ENCODE measurements at regions not wholly inside any gene's neighbourhood (a gene's known extent, or its start where the extent isn't known, plus 50 kb on each side); places are given as distances from the start of the nearest gene placed in this dataset.
"Not testable (repeated sequence)": the region's sequence is repeated elsewhere in the genome, so short reads cannot be mapped to it uniquely, and the experiment has no call there.

- DNase-seq (no peak), ATAC-seq (no peak)
Measured at GRCh38 chr9:15032860-15033259, 122.6 kb upstream of the FREM1 start.

- ATAC-seq (no peak), DNase-seq (no peak)
Measured at GRCh38 chr9:15021146-15021545, 110.9 kb upstream of the FREM1 start.

DNA sequence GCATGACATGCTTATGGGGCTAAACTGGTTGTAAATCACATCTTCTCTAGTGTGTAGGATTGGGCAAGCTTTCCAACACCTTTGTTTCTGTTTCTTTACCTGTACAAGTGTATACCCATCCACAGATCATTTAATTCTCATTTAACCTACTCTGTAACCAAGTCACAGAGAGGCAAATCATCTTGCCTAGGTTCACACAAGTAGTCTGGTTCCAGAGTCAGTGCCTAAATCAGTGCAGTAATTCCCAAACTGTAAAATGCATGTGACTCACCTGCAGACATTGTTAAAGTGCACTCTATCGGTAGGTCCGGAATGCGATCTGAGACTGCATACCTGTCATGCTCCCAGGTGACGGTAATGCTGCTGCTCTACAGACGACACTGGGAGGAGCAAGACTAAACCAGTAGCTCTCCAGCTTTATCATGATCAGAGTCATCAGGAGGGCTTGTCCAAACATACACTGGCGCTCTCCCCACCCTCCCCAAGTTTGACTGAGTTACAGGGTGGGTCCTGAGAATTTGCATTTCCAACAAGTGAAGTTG, 107.9 kb upstream of the FREM1 start:
- ATAC-seq: no peak
- DNase-seq: no peak

DNA sequence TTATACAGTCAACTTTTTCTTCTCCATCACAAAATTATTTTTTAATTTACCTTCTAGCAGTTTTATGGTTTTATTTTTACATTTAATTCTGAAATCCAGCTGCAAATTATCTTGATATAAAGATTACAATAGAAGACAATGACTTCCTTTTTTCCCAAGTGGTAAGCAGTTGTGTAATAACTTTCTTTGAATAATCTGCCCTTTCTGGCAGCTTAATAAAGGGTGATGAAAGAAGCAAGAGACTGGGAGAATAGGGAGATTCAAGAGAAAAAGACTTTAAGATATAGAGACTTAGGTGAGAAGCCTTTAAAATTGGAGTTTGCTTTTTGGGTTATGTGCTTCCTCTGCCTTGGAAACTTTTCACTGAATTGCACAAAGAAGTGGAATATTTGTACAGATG, 100.4 kb upstream of the FREM1 start:
- no peak for DNase-seq
- no peak for ATAC-seq

- ATAC-seq (no peak), DNase-seq (no peak)
Measured at GRCh38 chr9:15007698-15008097, 97.5 kb upstream of the FREM1 start.

GRCh38 chr9:14994738-14995137, 84.5 kb upstream of the FREM1 start:
- DNase-seq (no peak), ATAC-seq (no peak)

DNA sequence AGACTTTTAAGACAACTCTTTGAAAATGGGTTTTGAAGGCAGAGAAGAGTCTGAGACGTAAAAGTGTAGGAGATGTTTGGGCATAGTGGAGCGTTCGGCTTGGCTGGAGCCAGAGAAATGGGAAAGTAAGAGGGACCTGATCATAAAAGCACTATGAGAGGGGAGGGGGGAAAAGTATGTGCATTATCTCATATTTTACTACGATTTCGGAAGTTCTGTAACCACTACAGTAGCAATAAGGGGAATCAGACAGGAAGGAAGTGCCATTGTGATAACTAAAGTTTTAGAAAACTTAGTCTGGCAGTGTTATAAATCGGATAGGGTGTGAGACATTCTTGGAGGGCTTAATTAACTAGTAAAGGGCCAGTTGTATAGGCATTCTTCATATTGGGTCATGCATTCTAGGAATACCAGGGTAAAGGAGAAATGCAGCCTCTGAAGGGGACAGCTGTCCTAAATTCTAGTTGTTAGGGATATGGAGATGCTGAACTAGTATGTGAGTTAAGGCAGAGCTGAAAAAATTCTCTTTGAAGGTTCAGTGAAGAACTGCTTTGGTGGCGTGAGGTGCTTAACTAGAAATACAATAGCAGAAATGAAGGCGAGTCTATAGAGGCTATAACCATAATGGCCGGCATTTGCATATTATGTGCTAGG, 83.8 kb upstream of the FREM1 start:
- no peak for DNase-seq
- ATAC-seq: no peak

DNA sequence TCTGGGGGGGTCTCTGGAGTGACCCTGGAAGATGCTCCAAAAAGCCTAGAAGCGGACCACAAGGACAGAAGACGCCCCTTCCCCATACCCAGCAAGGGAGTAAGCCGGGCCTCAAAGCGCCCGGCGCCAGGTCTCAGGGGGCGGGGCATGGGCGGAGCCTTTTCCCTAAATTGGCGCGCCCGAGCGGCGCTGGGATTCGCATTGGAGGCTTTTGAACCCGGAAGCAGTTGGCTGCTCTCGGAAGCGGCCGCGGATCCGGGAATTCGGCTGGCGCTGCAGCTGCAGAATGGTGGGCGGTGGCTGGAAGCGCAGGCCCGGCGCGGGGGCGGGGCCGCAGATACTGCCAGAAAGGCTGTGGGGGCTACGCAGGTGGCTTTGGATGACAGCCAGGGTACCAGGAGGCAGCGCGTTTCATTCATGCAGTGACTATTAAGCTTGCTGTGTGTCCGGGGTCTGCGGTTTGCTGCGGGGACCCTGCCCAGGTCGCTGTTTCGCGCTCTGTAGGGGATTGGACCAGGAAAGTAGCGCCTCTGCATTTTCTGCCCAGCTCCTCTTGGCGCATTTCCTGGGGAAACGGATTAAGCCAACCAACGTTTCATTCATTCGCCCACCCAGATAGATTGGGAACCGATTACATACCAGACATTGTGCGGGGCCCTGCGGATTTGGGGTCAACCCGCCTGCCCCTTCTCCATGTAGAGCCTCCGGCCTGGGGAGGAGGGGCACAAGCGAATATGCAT, 83.0 kb upstream of the FREM1 start:
- DNase-seq (peak; percentile 58), ATAC-seq (peak; percentile 77)

DNA sequence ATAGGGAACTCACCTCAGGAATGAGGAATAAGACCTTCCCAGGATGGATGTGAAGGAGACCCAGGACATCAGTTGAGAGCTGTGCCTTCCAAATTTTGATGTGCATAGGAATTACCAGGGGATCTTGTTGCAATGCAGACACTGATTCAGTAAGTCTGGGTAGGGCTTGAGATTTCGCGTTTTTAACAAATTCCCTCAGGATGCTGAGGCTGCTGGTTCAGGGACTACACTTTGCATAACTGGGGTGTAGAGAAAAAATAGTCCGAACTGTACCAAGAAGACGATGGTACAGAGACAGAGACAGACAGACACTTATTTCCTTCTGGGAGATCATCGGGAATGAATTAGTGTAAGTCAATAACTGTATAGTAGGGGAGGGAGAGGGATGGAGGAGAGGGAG, 82.3 kb upstream of the FREM1 start:
- ATAC-seq: no peak
- no peak for DNase-seq

DNA sequence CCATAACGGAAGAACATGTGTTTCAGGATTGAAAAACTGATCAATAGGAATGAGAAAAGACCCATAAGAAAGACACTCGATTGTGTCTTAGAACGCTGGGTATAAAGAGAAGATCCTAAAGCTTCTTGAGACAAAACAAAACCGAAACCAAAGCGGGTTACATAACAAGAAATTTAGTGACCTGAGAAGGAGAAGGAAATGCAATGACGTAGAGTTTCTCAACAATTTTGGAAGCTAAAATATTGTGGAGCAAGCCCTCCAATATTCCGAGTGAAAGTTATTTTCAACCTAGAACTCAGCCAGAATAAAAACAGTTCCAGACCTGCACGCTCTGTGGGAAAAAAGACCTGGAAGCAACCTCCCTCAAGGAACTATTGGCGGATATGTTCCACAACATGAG, 81.9 kb upstream of the FREM1 start:
- ATAC-seq: no peak
- DNase-seq: no peak

GRCh38 chr9:14990647-14991046, 80.4 kb upstream of the FREM1 start:
- not testable (repeated sequence) for DNase-seq

DNA sequence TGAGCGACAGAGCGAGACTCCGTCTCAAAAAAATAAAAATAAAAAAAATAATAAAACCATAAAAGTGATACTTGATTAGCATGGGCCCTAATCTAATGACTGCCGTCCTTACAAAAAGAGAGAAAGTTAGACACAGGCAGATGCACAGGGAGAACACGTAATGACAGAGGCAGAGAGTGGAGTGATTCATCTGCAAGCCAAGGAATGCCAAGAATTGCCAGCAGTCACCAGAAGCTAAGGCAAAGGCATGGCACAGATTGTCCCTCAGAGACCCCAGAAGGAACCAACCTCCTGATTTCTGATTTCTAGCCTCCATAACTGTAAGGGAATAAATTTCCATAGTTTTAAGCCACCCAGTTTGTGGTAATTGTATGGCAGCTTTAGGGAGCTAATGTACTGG, 79.6 kb upstream of the FREM1 start:
- DNase-seq: no peak
- no peak for ATAC-seq

More at GRCh38 chr9:14990647-14991046, 80.4 kb upstream of the FREM1 start:
- not testable (repeated sequence) for ATAC-seq

- ATAC-seq, DNase-seq: not testable (repeated sequence)
Measured at GRCh38 chr9:14989336-14989735, 79.1 kb upstream of the FREM1 start.

- ATAC-seq (no peak), DNase-seq (no peak)
Measured at GRCh38 chr9:14987858-14988257, 77.6 kb upstream of the FREM1 start.

- no peak for DNase-seq
Measured at GRCh38 chr9:14985419-14985818, 75.2 kb upstream of the FREM1 start.

DNA sequence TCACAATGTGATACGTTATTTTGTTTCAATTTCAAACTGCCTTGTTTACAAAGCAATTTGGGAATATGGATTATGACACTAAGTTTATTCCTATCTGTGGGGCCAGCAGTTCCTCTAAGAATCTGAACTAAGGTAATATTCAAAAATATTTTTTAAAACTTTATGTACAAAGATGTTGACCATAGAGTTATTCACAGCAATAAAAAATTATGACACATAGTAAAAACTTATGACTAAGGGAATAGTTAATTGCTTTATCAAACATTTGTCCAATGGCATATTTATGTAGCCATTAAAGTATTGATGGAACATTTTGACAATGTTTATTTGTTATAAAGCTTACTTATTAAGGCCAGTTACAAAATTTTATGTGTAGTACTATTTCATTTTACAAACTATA, 73.4 kb upstream of the FREM1 start:
- DNase-seq (no peak), ATAC-seq (no peak)

More at GRCh38 chr9:14985419-14985818, 75.2 kb upstream of the FREM1 start:
- ATAC-seq: no peak

GRCh38 chr9:14981291-14981950, 71.2 kb upstream of the FREM1 start:
- ATAC-seq: no peak
- no peak for DNase-seq

GRCh38 chr9:14978022-14979000, 68.1 kb upstream of the FREM1 start:
- DNase-seq (no peak), ATAC-seq (no peak)

- no peak for ATAC-seq
- no peak for DNase-seq
Measured at GRCh38 chr9:14967450-14968321, 57.5 kb upstream of the FREM1 start.

GRCh38 chr9:14962193-14962882, 52.1 kb upstream of the FREM1 start:
- no peak for ATAC-seq

More at GRCh38 chr9:14962193-14962882, 52.1 kb upstream of the FREM1 start:
- DNase-seq: no peak
